IMR-90 (cell line): ENCODE measurements at regions not wholly inside any gene's neighbourhood (a gene's known extent, or its start where the extent isn't known, plus 50 kb on each side); places are given as distances from the start of the nearest gene placed in this dataset.

ENCODE experiments used
- ATAC-seq: fragments of 200-7000 bp; cut with Tn5 transposase; 2 replicates; pipeline ENCODE4 v1.9.1; 2020; ENCODE audit warnings: low read depth, mild to moderate bottlenecking, moderate library complexity
- BruUV-seq: library from RNA; stranded (reverse); fragments of 400-500 nt; replicated peaks from 2 replicates; lab custom pipeline; 2021; lab: Mats Ljungman, UMichigan
- CTCF ChIA-PET: fragments of 300-600 bp; formaldehyde crosslinking; extraction: SDS; loops from one replicate; lab custom pipeline; 2021; ENCODE audit warnings: antibody characterized with exemption; lab: Yijun Ruan, JAX
- POLR2A ChIA-PET: fragments of 300-600 bp; sonication (Branson Sonifier 250); formaldehyde crosslinking; loops from one replicate; lab custom pipeline; 2022; ENCODE audit warnings: antibody characterized with exemption; ENCODE audit not compliant: unreplicated experiment; lab: Charles Lee
- DNase-seq: peaks from one replicate; pipeline ENCODE4 v3.0.0; 2013
- H2AFZ ChIP-seq: replicated peaks from 2 replicates; pipeline ENCODE3; 2013; ENCODE audit warnings: low read length, mild to moderate bottlenecking; ENCODE audit not compliant: poor library complexity
- H2AK5ac ChIP-seq: 2 replicates; pipeline ENCODE4 v1.6.1; 2013; ENCODE audit warnings: low read depth, low read length, inconsistent platforms
- H2AK9ac ChIP-seq: replicated peaks from 2 replicates; pipeline ENCODE3; 2013; ENCODE audit warnings: mild to moderate bottlenecking, low read depth, low read length, moderate library complexity; ENCODE audit not compliant: poor library complexity
- H2BK120ac ChIP-seq: 2 replicates; pipeline ENCODE4 v1.6.1; 2013; ENCODE audit warnings: low read depth, low read length, inconsistent platforms
- H2BK15ac ChIP-seq: 3 replicates; pipeline ENCODE4 v1.6.1; 2013; ENCODE audit warnings: low read depth, low read length, inconsistent platforms
- H2BK20ac ChIP-seq: 2 replicates; pipeline ENCODE4 v1.6.1; 2013; ENCODE audit warnings: low read depth, mild to moderate bottlenecking, inconsistent platforms, low read length, moderate library complexity
- H2BK5ac ChIP-seq: 2 replicates; pipeline ENCODE4 v1.6.1; 2013; ENCODE audit warnings: mild to moderate bottlenecking, low read depth, low read length, inconsistent platforms; ENCODE audit not compliant: poor library complexity, severe bottlenecking
- H3K14ac ChIP-seq: replicated peaks from 2 replicates; pipeline ENCODE4 v1.6.1; 2013; ENCODE audit warnings: low read depth, low read length, inconsistent platforms
- H3K18ac ChIP-seq: 2 replicates; pipeline ENCODE4 v1.6.1; 2013; ENCODE audit warnings: low read depth, low read length, control low read depth
- H3K23ac ChIP-seq: 2 replicates; pipeline ENCODE4 v1.6.1; 2013; ENCODE audit warnings: low read depth, low read length, inconsistent platforms
- H3K27ac ChIP-seq: 2 replicates; pipeline ENCODE4 v1.5.1; 2013; ENCODE audit warnings: mild to moderate bottlenecking, control low read depth, low read length; ENCODE audit not compliant: insufficient read depth
- H3K27me3 ChIP-seq: 2 replicates; pipeline ENCODE4 v1.6.1; 2013; ENCODE audit warnings: low read length; ENCODE audit not compliant: control insufficient read depth, insufficient read depth
- H3K36me3 ChIP-seq: 2 replicates; pipeline ENCODE4 v1.6.1; 2013; ENCODE audit warnings: low read length, mixed read lengths; ENCODE audit not compliant: control insufficient read depth, insufficient read depth
- H3K4ac ChIP-seq: 2 replicates; pipeline ENCODE4 v1.6.1; 2013; ENCODE audit warnings: low read depth, low read length, inconsistent platforms
- H3K4me1 ChIP-seq: 2 replicates; pipeline ENCODE4 v1.6.1; 2013; ENCODE audit warnings: low read length, mixed read lengths; ENCODE audit not compliant: control insufficient read depth, insufficient read depth
- H3K4me2 ChIP-seq: 2 replicates; pipeline ENCODE4 v1.6.1; 2013; ENCODE audit warnings: low read depth, mild to moderate bottlenecking, control low read depth, low read length, moderate library complexity
- H3K4me3 ChIP-seq: 2 replicates; pipeline ENCODE4 v1.5.1; 2013; ENCODE audit warnings: low read depth, mild to moderate bottlenecking, control low read depth, low read length, moderate library complexity; ENCODE audit not compliant: insufficient read depth
- H3K56ac ChIP-seq: 2 replicates; pipeline ENCODE4 v1.6.1; 2013; ENCODE audit warnings: low read length, inconsistent platforms; ENCODE audit not compliant: insufficient read depth; ENCODE audit errors: extremely low read depth
- H3K79me1 ChIP-seq, 2 experiments: 2 replicates each; pipeline ENCODE4 v1.6.1; 2013; ENCODE audit warnings: low read length in 2 of 2, inconsistent platforms in 1 of 2, low read depth in 1 of 2
- H3K9ac ChIP-seq: 2 replicates; pipeline ENCODE4 v1.6.1; 2013; ENCODE audit warnings: low read depth, low read length, control low read depth
- H3K9me1 ChIP-seq: 2 replicates; pipeline ENCODE4 v1.6.1; 2013; ENCODE audit warnings: low read length, inconsistent platforms; ENCODE audit not compliant: insufficient read depth
- H3K9me3 ChIP-seq: 2 replicates; pipeline ENCODE4 v1.6.1; 2013; ENCODE audit warnings: low read length; ENCODE audit not compliant: control insufficient read depth, insufficient read depth
- H4K20me1 ChIP-seq: 2 replicates; pipeline ENCODE4 v1.6.1; 2013; ENCODE audit warnings: low read length, inconsistent platforms; ENCODE audit not compliant: insufficient read depth
- H4K5ac ChIP-seq: 2 replicates; pipeline ENCODE4 v1.6.1; 2013; ENCODE audit warnings: mild to moderate bottlenecking, low read depth, low read length, control low read depth
- H4K8ac ChIP-seq, 2 experiments: 2 replicates each; pipeline ENCODE4 v1.6.1; 2013; ENCODE audit warnings: low read depth in 2 of 2, low read length in 2 of 2, control low read depth in 1 of 2, inconsistent platforms in 1 of 2
- H4K91ac ChIP-seq: 2 replicates; pipeline ENCODE4 v1.6.1; 2013; ENCODE audit warnings: low read depth, low read length, inconsistent platforms; ENCODE audit not compliant: insufficient read depth
- BHLHE40 ChIP-seq: fragments of 150-350 bp; IDR thresholded peaks from 2 replicates; pipeline ENCODE4 v1.6.1; 2016; ENCODE audit warnings: mild to moderate bottlenecking, low read depth, low read length
- CEBPB ChIP-seq: IDR thresholded peaks from 2 replicates; pipeline ENCODE4 v1.6.1; 2012; ENCODE audit warnings: low read depth, low read length, improper control_type of control experiment
- CHD1 ChIP-seq: IDR thresholded peaks from 2 replicates; pipeline ENCODE4 v1.6.1; 2012; ENCODE audit warnings: low read depth, low read length, improper control_type of control experiment
- CTCF ChIP-seq: conservative IDR thresholded peaks from 2 replicates; pipeline ENCODE4 v1.5.1; 2012; ENCODE audit warnings: mild to moderate bottlenecking, low read depth, low read length, improper control_type of control experiment
- ELK1 ChIP-seq: fragments of 150-350 bp; IDR thresholded peaks from 2 replicates; pipeline ENCODE4 v1.6.1; 2016; ENCODE audit warnings: low read depth, mild to moderate bottlenecking, low read length, moderate library complexity, borderline replicate concordance
- FOS ChIP-seq: fragments of 150-350 bp; IDR thresholded peaks from 2 replicates; pipeline ENCODE4 v1.6.1; 2016; ENCODE audit warnings: low read depth, low read length
- MAFK ChIP-seq: IDR thresholded peaks from 2 replicates; pipeline ENCODE4 v1.6.1; 2012; ENCODE audit warnings: low read depth, low read length, improper control_type of control experiment
- MAZ ChIP-seq: IDR thresholded peaks from 2 replicates; pipeline ENCODE4 v1.6.1; 2012; ENCODE audit warnings: low read depth, mild to moderate bottlenecking, low read length, improper control_type of control experiment, moderate library complexity, borderline replicate concordance
- MXI1 ChIP-seq: IDR thresholded peaks from 2 replicates; pipeline ENCODE4 v1.6.1; 2012; ENCODE audit warnings: low read depth, mild to moderate bottlenecking, low read length, moderate library complexity, borderline replicate concordance
- NFE2L2 ChIP-seq: fragments of 150-350 bp; IDR thresholded peaks from 2 replicates; pipeline ENCODE4 v1.6.1; 2016; ENCODE audit warnings: low read depth, mild to moderate bottlenecking, low read length
- POLR2A ChIP-seq: IDR thresholded peaks from 2 replicates; pipeline ENCODE4 v1.6.1; 2012; ENCODE audit warnings: mild to moderate bottlenecking, low read depth, low read length
- RAD21 ChIP-seq: IDR thresholded peaks from 2 replicates; pipeline ENCODE4 v1.6.1; 2012; ENCODE audit warnings: low read length, improper control_type of control experiment
- RCOR1 ChIP-seq: IDR thresholded peaks from 2 replicates; pipeline ENCODE4 v1.6.1; 2012; ENCODE audit warnings: mild to moderate bottlenecking, low read length, improper control_type of control experiment; ENCODE audit not compliant: insufficient replicate concordance
- RFX5 ChIP-seq: IDR thresholded peaks from 2 replicates; pipeline ENCODE4 v1.8.0; 2012; ENCODE audit warnings: low read depth, mild to moderate bottlenecking, low read length, moderate library complexity
- SMC3 ChIP-seq: fragments of 150-350 bp; IDR thresholded peaks from 2 replicates; pipeline ENCODE4 v1.6.1; 2016; ENCODE audit warnings: low read depth, mild to moderate bottlenecking, antibody characterized with exemption, low read length, moderate library complexity
- USF2 ChIP-seq: fragments of 150-350 bp; IDR thresholded peaks from 2 replicates; pipeline ENCODE4 v1.6.1; 2017; ENCODE audit warnings: mild to moderate bottlenecking, antibody characterized with exemption, low read length, low read depth
- WGBS, 2 experiments: methylation state at CpG; one replicate each; pipeline versions ENCODE4 v1.1.5 to v1.1.7; 2013; ENCODE audit warnings: missing lambda C conversion rate in 2 of 2; ENCODE audit not compliant: insufficient read length in 1 of 2; ENCODE audit errors: extremely low coverage in 2 of 2; 5-methylcytosine and 5-hydroxymethylcytosine counted together
- dilution Hi-C: fragments of 300-500 bp; cut with HindIII; formaldehyde crosslinking; loops from one replicate; pipeline ENCODE4 v1.14.3; 2018; ENCODE audit warnings: low sequenced_read_pairs; ENCODE audit not compliant: unreplicated experiment
- in situ Hi-C: fragments of 300-500 bp; cut with MboI; formaldehyde crosslinking; loops from 3 replicates; pipeline ENCODE4 v1.14.3; 2019; ENCODE audit warnings: low sequenced_read_pairs, inconsistent platforms, mixed read lengths
- intact Hi-C: fragments of 100-400 bp; cut with micrococcal nuclease; formaldehyde crosslinking; loops from 2 replicates; pipeline ENCODE4 v1.10.0; 2022

- no TSS peak for BruUV-seq
- intact Hi-C loops = no loop called here
These were observed 201.7 kb downstream of the PTH2R start for GRCh38 chr2:208608122-208608835.

More at GRCh38 chr2:208608122-208608835, 201.7 kb downstream of the PTH2R start:
- Histone ChIP-seq H2BK15ac (no peak overlapping the region), H3K23ac (no peak overlapping the region), H2AFZ (no peak overlapping the region), H3K9me1 (no peaks in the 10 kb centered on the region), H4K5ac (no peak overlapping the region), H3K27ac (no peak overlapping the region), H3K9ac (no peak overlapping the region), H4K20me1 (no peaks in the 10 kb centered on the region), H3K56ac (no peak overlapping the region), H3K18ac (no peak overlapping the region), H4K91ac (no peak overlapping the region), H3K79me1 (no peaks in the 10 kb centered on the region), H2AK5ac (no peak overlapping the region), H4K8ac (no peak overlapping the region), H3K4ac (no peak overlapping the region), H3K14ac (no peak overlapping the region), H3K36me3 (no peaks in the 10 kb centered on the region), H2BK5ac (no peak overlapping the region), H2BK20ac (no peak overlapping the region), H2AK9ac (no peak overlapping the region), H3K27me3 (no peaks in the 10 kb centered on the region), H3K9me3 (peaks cover 3% of the 10 kb centered on the region; the same call in 1 of the 2 replicates), H3K4me2 (no peak overlapping the region), H3K4me3 (no peak overlapping the region), H2BK120ac (no peak overlapping the region), H3K4me1 (no peaks in the 10 kb centered on the region)
- POLR2A ChIA-PET = interaction anchor here (0.7 kb wide), 1 partner anchor 608 kb away, joined by 22 read pairs; no protein-coding TSS in a partner anchor
- CTCF ChIA-PET = interaction anchor here (0.7 kb wide), 1 partner anchor 11 kb away, joined by 4 read pairs; no protein-coding TSS in a partner anchor
- no peak for ATAC-seq
- no peak for DNase-seq
- WGBS, 2 experiments = no CpG with 5 or more reads among the region's 1 CpG
- in situ Hi-C loops (no loop called here), dilution Hi-C loops (no loop called here)
- TF ChIP-seq RAD21 (no peak), FOS (no peak), CTCF (no peak), ELK1 (no peak), CHD1 (no peak), POLR2A (no peak), MAZ (no peak), MXI1 (no peak), BHLHE40 (no peak), MAFK (no peak), RFX5 (no peak), CEBPB (no peak), NFE2L2 (no peak), RCOR1 (no peak), SMC3 (no peak), USF2 (no peak)
